ENCODE measurements at regions not wholly inside any gene's neighbourhood (a gene's known extent, or its start where the extent isn't known, plus 50 kb on each side); places are given as distances from the start of the nearest gene placed in this dataset.
"Not testable (repeated sequence)": the region's sequence is repeated elsewhere in the genome, so short reads cannot be mapped to it uniquely, and the experiment has no call there.

DNA sequence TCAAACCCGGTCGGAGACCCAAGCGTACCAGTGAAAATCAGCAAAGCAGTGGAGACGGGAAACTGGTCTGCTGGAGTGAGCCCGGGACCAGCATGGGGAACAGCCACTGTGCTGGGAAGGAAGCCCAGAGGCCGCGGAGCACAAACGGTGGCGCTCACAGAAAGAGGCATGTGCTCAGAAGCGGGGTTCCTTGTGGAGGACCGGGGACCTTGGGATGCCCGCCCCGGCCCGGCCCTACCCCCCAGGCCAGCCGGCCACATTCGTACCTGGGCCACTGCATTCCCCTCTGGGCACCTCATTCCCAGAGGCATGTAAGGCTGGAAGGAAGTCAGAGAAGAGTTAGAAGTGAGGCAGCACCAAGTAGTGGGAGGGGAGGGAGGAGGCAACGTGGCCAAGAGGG is 79.3 kb downstream of the RFLNA start:
- ChIA-PET CTCF (no interaction called here), POLR2A (no interaction called here), SMC1A (ENCODE audit: uncharacterized antibody, unreplicated experiment) (no interaction called here), RAD21 (ENCODE audit: unreplicated experiment) (no interaction called here)
- no peaks in the 10 kb centered on the region for H3K27me3 ChIP-seq (replicated peaks in 1 of 2; ENCODE audit: control insufficient read depth in 2 of 2, insufficient read depth in 2 of 2, low read length in 1 of 2)
- FAIRE-seq (no peak), DNase-seq (ENCODE audit: low read depth, low spot score) (no peak), ATAC-seq (no peak)
- peaks cover 3 to 15% of the 10 kb centered on the region in 2 experiments; a peak in 3 of 4 replicates for H3K36me3 ChIP-seq (ENCODE audit: control insufficient read depth in 2 of 2, insufficient read depth in 2 of 2, low read length in 1 of 2)
- TF ChIP-seq BCL11A (IDR thresholded peaks at IDR 0.05; ENCODE audit: low read depth, low read length) (no peak), ZBTB4 (CRISPR knock-in tag; IDR thresholded peaks at IDR 0.05) (no peak), EP300 (IDR thresholded peaks at IDR 0.05; ENCODE audit: borderline replicate concordance in 1 of 2, control insufficient read depth in 1 of 2, low read depth in 2 of 2, low read length in 2 of 2) (no peak), MXI1 (IDR thresholded peaks at IDR 0.05; ENCODE audit: low read depth, low read length) (no peak), EED (IDR thresholded peaks at IDR 0.05; ENCODE audit: low read depth) (no peak), CBFB (IDR thresholded peaks at IDR 0.05; ENCODE audit: low read depth) (no peak), CEBPB (IDR thresholded peaks at IDR 0.05; ENCODE audit: borderline replicate concordance in 1 of 2, low read depth in 2 of 2, low read length in 2 of 2) (no peak), KAT2A (conservative IDR thresholded peaks at IDR 0.05; ENCODE audit: control insufficient read depth, low read depth, low read length) (no peak)
- H4K20me1 ChIP-seq (ENCODE audit: control insufficient read depth, insufficient read depth), result no peaks in the 10 kb centered on the region
- no peaks in the 10 kb centered on the region for H3K79me2 ChIP-seq (ENCODE audit: control insufficient read depth, insufficient read depth, low read length)
- BruUV-seq (replicated peaks), result no TSS peak
- intact Hi-C loops (cut with micrococcal nuclease; ENCODE audit: unreplicated experiment) (no loop called here), in situ Hi-C loops (cut with MboI) (loop anchor here (25.0 kb wide), 1 partner anchor 388 kb away; no protein-coding TSS in a partner anchor)
- H3K27ac ChIP-seq (ENCODE audit: control insufficient read depth, insufficient read depth), result no peak overlapping the region
- H3K4me3 ChIP-seq, result no peak overlapping the region
- H2AFZ ChIP-seq (ENCODE audit: control insufficient read depth, low read depth, low read length), result no peak overlapping the region
- H3K4me2 ChIP-seq (ENCODE audit: control insufficient read depth, insufficient read depth), result no peak overlapping the region
- H3K9ac ChIP-seq (ENCODE audit: control insufficient read depth, insufficient read depth, low read length), result no peak overlapping the region
- 98% methylated on average over 17 of the region's 17 CpGs for WGBS (ENCODE audit: insufficient coverage, insufficient replicate concordance, low lambda C conversion rate, missing lambda C conversion rate)
- no peaks in the 10 kb centered on the region for H3K9me3 ChIP-seq (replicated peaks; ENCODE audit: control insufficient read depth, insufficient read depth, low read length)
- no peaks in the 10 kb centered on the region for H3K4me1 ChIP-seq (ENCODE audit: control insufficient read depth, insufficient read depth, low read length)

GRCh38 chr12:124373701-124374100 is 78.8 kb downstream of the RFLNA start:
- ATAC-seq; H3K9ac ChIP-seq (ENCODE audit: control insufficient read depth, insufficient read depth, low read length); CTCF ChIA-PET; H3K4me1 ChIP-seq (ENCODE audit: control insufficient read depth, insufficient read depth, low read length); H3K9me3 ChIP-seq (replicated peaks; ENCODE audit: control insufficient read depth, insufficient read depth, low read length); H3K79me2 ChIP-seq (ENCODE audit: control insufficient read depth, insufficient read depth, low read length); H2AFZ ChIP-seq (ENCODE audit: control insufficient read depth, low read depth, low read length); POLR2A ChIA-PET; BruUV-seq (replicated peaks); intact Hi-C loops (cut with micrococcal nuclease; ENCODE audit: unreplicated experiment); H3K4me2 ChIP-seq (ENCODE audit: control insufficient read depth, insufficient read depth); H4K20me1 ChIP-seq (ENCODE audit: control insufficient read depth, insufficient read depth); RAD21 ChIA-PET (ENCODE audit: unreplicated experiment); SMC1A ChIA-PET (ENCODE audit: uncharacterized antibody, unreplicated experiment); H3K27me3 ChIP-seq (replicated peaks in 1 of 2; ENCODE audit: control insufficient read depth in 2 of 2, insufficient read depth in 2 of 2, low read length in 1 of 2); DNase-seq (ENCODE audit: low read depth, low spot score); H3K27ac ChIP-seq (ENCODE audit: control insufficient read depth, insufficient read depth); FAIRE-seq; H3K4me3 ChIP-seq: not testable (repeated sequence)
- in situ Hi-C loops (cut with MboI), result loop anchor here (25.0 kb wide), 1 partner anchor 389 kb away; no protein-coding TSS in a partner anchor
- H3K36me3 ChIP-seq (ENCODE audit: control insufficient read depth in 2 of 2, insufficient read depth in 2 of 2, low read length in 1 of 2), result peaks cover 3 to 15% of the 10 kb centered on the region in 2 experiments; a peak in 3 of 4 replicates
- WGBS (ENCODE audit: insufficient coverage, insufficient replicate concordance, low lambda C conversion rate, missing lambda C conversion rate), result 93% methylated on average over 14 of the region's 21 CpGs

Measured in GM12878 (cell line).